ENCODE measurements at regions not wholly inside any gene's neighbourhood (a gene's known extent, or its start where the extent isn't known, plus 50 kb on each side); places are given as distances from the start of the nearest gene placed in this dataset.

GRCh38 chr4:28354880-28355656 is 1494.4 kb downstream of the STIM2 start:
- Histone ChIP-seq H3K9me3 (no peaks in the 10 kb centered on the region), H3K4me1 (ENCODE audit: low read depth) (no peaks in the 10 kb centered on the region), H3K36me3 (ENCODE audit: low read depth) (no peaks in the 10 kb centered on the region), H3K4me3 (no peak overlapping the region)
- DNase-seq, result no peak
- TF ChIP-seq CTCF (IDR thresholded peaks at IDR 0.05), result no peak
- ATAC-seq, result no peak
- intact Hi-C loops (cut with DNase I, micrococcal nuclease), result no loop called here

DNA sequence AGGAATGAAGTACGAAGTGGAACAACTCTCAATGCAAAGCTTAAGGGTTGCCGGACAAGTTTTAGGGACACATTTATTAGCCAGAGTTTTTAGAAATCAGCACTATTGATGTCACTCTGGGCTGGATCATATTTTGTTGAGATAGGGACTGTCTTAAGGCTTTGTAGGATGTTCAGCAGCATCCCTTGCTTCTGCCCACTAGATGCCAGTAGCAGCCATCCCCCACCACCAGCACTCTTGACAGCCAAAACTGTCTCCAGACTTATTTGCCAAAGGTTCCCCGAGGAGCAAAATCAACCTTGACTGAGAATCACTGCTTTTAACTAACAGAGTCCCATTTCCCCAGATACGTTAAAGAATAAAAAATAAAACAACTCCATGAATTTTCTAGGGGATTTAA is 1497.3 kb downstream of the STIM2 start:
- DNase-seq (no peak), ATAC-seq (no peak)
- Histone ChIP-seq H3K4me3 (no peak overlapping the region), H3K36me3 (ENCODE audit: low read depth) (no peaks in the 10 kb centered on the region), H3K9me3 (no peaks in the 10 kb centered on the region), H3K4me1 (ENCODE audit: low read depth) (no peaks in the 10 kb centered on the region)
- TF ChIP-seq CTCF (IDR thresholded peaks at IDR 0.05), result no peak
- intact Hi-C loops (cut with DNase I, micrococcal nuclease), result no loop called here

DNA sequence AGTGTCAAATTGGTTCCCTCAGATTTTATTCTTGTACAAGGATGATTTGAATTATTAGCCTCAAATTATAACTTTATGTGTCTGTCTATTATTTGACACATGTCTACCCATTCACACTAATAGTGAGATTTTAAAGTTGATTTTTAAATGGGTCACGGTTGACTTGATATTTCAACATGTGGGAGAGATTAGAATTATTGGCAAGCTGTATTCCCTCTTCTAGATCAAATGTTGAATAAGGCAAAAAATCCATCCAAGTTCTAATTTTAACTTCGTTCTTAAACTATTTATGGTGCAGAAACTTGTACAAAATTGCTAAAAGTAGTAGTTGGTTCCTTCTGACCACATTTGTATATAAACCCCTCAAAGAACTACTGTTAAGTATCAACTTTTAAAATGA is 1498.0 kb downstream of the STIM2 start:
- intact Hi-C loops (cut with DNase I, micrococcal nuclease), result no loop called here
- no peak for TF ChIP-seq CTCF (IDR thresholded peaks at IDR 0.05)
- no peak for DNase-seq
- Histone ChIP-seq H3K9me3 (no peaks in the 10 kb centered on the region), H3K36me3 (ENCODE audit: low read depth) (no peaks in the 10 kb centered on the region), H3K4me3 (no peak overlapping the region), H3K4me1 (ENCODE audit: low read depth) (no peaks in the 10 kb centered on the region)
- ATAC-seq, result no peak

GRCh38 chr4:28360681-28361080 is 1500.0 kb downstream of the STIM2 start:
- Histone ChIP-seq H3K4me3 (no peak overlapping the region), H3K36me3 (ENCODE audit: low read depth) (no peaks in the 10 kb centered on the region), H3K4me1 (ENCODE audit: low read depth) (no peaks in the 10 kb centered on the region), H3K9me3 (no peaks in the 10 kb centered on the region)
- DNase-seq (no peak), ATAC-seq (no peak)
- TF ChIP-seq CTCF (IDR thresholded peaks at IDR 0.05), result no peak
- intact Hi-C loops (cut with DNase I, micrococcal nuclease), result no loop called here

- TF ChIP-seq CTCF (IDR thresholded peaks at IDR 0.05), result no peak
- no peaks in the 10 kb centered on the region for H3K36me3 ChIP-seq (ENCODE audit: low read depth)
- ATAC-seq, result no peak
- no peaks in the 10 kb centered on the region for H3K9me3 ChIP-seq
- intact Hi-C loops (cut with DNase I, micrococcal nuclease), result no loop called here
- DNase-seq, result no peak
- H3K4me3 ChIP-seq, result no peak overlapping the region
- H3K4me1 ChIP-seq (ENCODE audit: low read depth), result no peaks in the 10 kb centered on the region
These were observed 1501.5 kb downstream of the STIM2 start for GRCh38 chr4:28362169-28362568.

GRCh38 chr4:28369499-28369898 is 1508.9 kb downstream of the STIM2 start:
- no peaks in the 10 kb centered on the region for H3K9me3 ChIP-seq
- intact Hi-C loops (cut with DNase I, micrococcal nuclease), result no loop called here
- no peak for ATAC-seq
- H3K4me1 ChIP-seq (ENCODE audit: low read depth), result no peaks in the 10 kb centered on the region
- no peak for TF ChIP-seq CTCF (IDR thresholded peaks at IDR 0.05)
- H3K4me3 ChIP-seq, result no peak overlapping the region
- DNase-seq, result no peak
- no peaks in the 10 kb centered on the region for H3K36me3 ChIP-seq (ENCODE audit: low read depth)

Data from mucosa of descending colon (tissue), 3 donors.